OCI-LY3 (cell line): ENCODE measurements at regions not wholly inside any gene's neighbourhood (a gene's known extent, or its start where the extent isn't known, plus 50 kb on each side); places are given as distances from the start of the nearest gene placed in this dataset.

Experiments
- H2AFZ ChIP-seq: fragments of 200-600, 300-600 bp; shearing (Covaris generic); 2 replicates; pipeline ENCODE4 v1.6.0; 2014; ENCODE audit warnings: antibody characterized with exemption, low read depth, low read length
- H3K27ac ChIP-seq: fragments of 200-600, 300-600 bp; sonication (generic); 2 replicates; pipeline ENCODE4 v1.5.1; 2014; ENCODE audit warnings: mild to moderate bottlenecking, low read length, moderate library complexity, mixed read lengths
- H3K27me3 ChIP-seq: fragments of 200-600, 300-600 bp; sonication (generic); 2 replicates; pipeline ENCODE4 v1.6.1; 2014; ENCODE audit warnings: low read depth, low read length, mixed read lengths
- H3K36me3 ChIP-seq: fragments of 200-600, 300-600 bp; sonication (generic); replicated peaks from 2 replicates; pipeline ENCODE3; 2014; ENCODE audit warnings: low read depth, low read length, mixed read lengths
- H3K4me1 ChIP-seq: fragments of 300-600, 200-600 bp; sonication (generic); 2 replicates; pipeline ENCODE4 v1.6.1; 2014; ENCODE audit warnings: low read length, mixed read lengths
- H3K4me2 ChIP-seq: fragments of 200-600, 300-600 bp; sonication (generic); 2 replicates; pipeline ENCODE4 v1.6.1; 2014; ENCODE audit warnings: low read length, mixed read lengths
- H3K4me3 ChIP-seq: fragments of 300-600, 200-600 bp; sonication (generic); 2 replicates; pipeline ENCODE4 v1.5.1; 2014; ENCODE audit warnings: antibody characterized with exemption, mild to moderate bottlenecking, low read length, moderate library complexity
- H3K79me2 ChIP-seq: fragments of 300-600, 200-600 bp; shearing (Covaris generic); 2 replicates; pipeline ENCODE4 v1.6.1; 2014; ENCODE audit warnings: mild to moderate bottlenecking, low read length, mixed read lengths
- H3K9ac ChIP-seq: fragments of 300-600, 200-600 bp; shearing (Covaris generic); 2 replicates; pipeline ENCODE4 v1.6.0; 2014; ENCODE audit warnings: mild to moderate bottlenecking, low read length, moderate library complexity
- H3K9me3 ChIP-seq: fragments of 200-600, 300-600 bp; shearing (Covaris generic); 2 replicates; pipeline ENCODE4 v1.6.1; 2014; ENCODE audit warnings: low read length, mixed read lengths; ENCODE audit not compliant: insufficient read depth
- H4K20me1 ChIP-seq: fragments of 200-600, 300-600 bp; sonication (generic); 2 replicates; pipeline ENCODE4 v1.6.1; 2016; ENCODE audit warnings: low read length, mixed read lengths; ENCODE audit not compliant: insufficient read depth
- CTCF ChIP-seq: fragments of 200-600, 300-600 bp; sonication (generic); IDR thresholded peaks from 2 replicates; pipeline ENCODE4 v1.5.1; 2014; ENCODE audit warnings: antibody characterized with exemption, low read length, low read depth
- EZH2phosphoT487 ChIP-seq: fragments of 200-600 bp; shearing (Covaris generic); IDR thresholded peaks from 2 replicates; pipeline ENCODE4 v1.6.1; 2018; ENCODE audit warnings: antibody characterized with exemption, mixed run types, low read depth

DNA sequence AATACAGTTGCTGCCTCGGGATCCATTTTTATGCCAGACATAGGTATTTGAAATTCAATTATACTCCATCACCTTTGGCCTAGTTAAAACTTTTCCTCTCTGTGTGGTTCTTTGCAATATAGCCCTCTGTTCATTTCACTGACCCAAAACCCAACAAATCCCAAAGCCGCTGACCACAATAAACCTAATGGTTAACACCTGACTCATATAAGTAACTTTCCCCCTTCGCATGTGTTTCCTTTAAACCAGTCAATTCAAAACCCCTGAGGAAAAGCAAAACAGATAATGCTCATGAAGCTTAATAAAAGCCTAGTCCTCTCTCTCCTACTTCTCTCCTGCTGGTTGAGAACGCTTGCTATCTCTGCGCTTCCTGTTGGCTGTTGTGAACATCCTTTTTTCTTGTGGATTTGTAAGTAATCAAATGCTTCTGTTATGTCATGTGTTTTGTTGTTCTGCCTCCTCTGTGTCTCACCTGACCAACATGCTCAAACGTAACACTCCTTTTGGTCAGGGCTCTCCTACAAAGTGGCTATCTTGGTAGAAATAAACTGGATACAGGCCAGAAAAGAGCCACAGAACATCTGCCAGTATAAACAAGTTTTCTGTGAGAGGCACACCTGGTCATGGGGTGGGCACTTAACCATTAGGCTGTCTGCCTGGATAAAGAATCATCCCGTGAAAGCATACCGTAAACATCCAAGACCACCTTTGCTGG lies 652.6 kb downstream of the METTL15 start:
- H3K4me1 ChIP-seq = peaks cover 7% of the 10 kb centered on the region
- no peak overlapping the region for H3K27ac ChIP-seq
- H3K9ac ChIP-seq = no peak overlapping the region
- H2AFZ ChIP-seq = no peak overlapping the region
- H4K20me1 ChIP-seq = no peaks in the 10 kb centered on the region
- H3K36me3 ChIP-seq = no peaks in the 10 kb centered on the region
- TF ChIP-seq EZH2phosphoT487 = no peak
- no peak for TF ChIP-seq CTCF
- H3K9me3 ChIP-seq = no peaks in the 10 kb centered on the region
- no peak overlapping the region for H3K4me2 ChIP-seq
- H3K79me2 ChIP-seq = no peaks in the 10 kb centered on the region
- no peaks in the 10 kb centered on the region for H3K27me3 ChIP-seq
- no peak overlapping the region for H3K4me3 ChIP-seq

- TF ChIP-seq CTCF = no peak
- TF ChIP-seq EZH2phosphoT487 = no peak
- Histone ChIP-seq H3K4me2 (no peak overlapping the region), H3K9ac (no peak overlapping the region), H4K20me1 (no peaks in the 10 kb centered on the region), H3K27ac (no peak overlapping the region), H3K36me3 (no peaks in the 10 kb centered on the region), H3K4me1 (peaks cover 7% of the 10 kb centered on the region), H3K79me2 (no peaks in the 10 kb centered on the region), H3K4me3 (no peak overlapping the region), H3K27me3 (no peaks in the 10 kb centered on the region), H2AFZ (no peak overlapping the region), H3K9me3 (no peaks in the 10 kb centered on the region)
Measured at GRCh38 chr11:28759311-28759710, 651.1 kb downstream of the METTL15 start.

- Histone ChIP-seq H3K9ac (no peak overlapping the region), H4K20me1 (no peaks in the 10 kb centered on the region), H3K4me3 (no peak overlapping the region), H3K4me2 (no peak overlapping the region), H3K4me1 (peaks cover 7% of the 10 kb centered on the region), H2AFZ (no peak overlapping the region), H3K36me3 (no peaks in the 10 kb centered on the region), H3K27me3 (no peaks in the 10 kb centered on the region), H3K9me3 (no peaks in the 10 kb centered on the region), H3K79me2 (no peaks in the 10 kb centered on the region), H3K27ac (no peak overlapping the region)
- TF ChIP-seq EZH2phosphoT487 (no peak), CTCF (no peak)
Measured at GRCh38 chr11:28757725-28758515, 649.7 kb downstream of the METTL15 start.

- no peak overlapping the region for H3K4me2 ChIP-seq
- TF ChIP-seq EZH2phosphoT487 = no peak
- no peak for TF ChIP-seq CTCF
- H2AFZ ChIP-seq = no peak overlapping the region
- H3K4me1 ChIP-seq = peaks cover 7% of the 10 kb centered on the region
- no peak overlapping the region for H3K9ac ChIP-seq
- no peak overlapping the region for H3K27ac ChIP-seq
- no peak overlapping the region for H3K4me3 ChIP-seq
- no peaks in the 10 kb centered on the region for H3K27me3 ChIP-seq
- H4K20me1 ChIP-seq = no peaks in the 10 kb centered on the region
- no peaks in the 10 kb centered on the region for H3K79me2 ChIP-seq
- no peaks in the 10 kb centered on the region for H3K9me3 ChIP-seq
- no peaks in the 10 kb centered on the region for H3K36me3 ChIP-seq
Measured at GRCh38 chr11:28756977-28757376, 648.8 kb downstream of the METTL15 start.
